ENCODE measurements at regions not wholly inside any gene's neighbourhood (a gene's known extent, or its start where the extent isn't known, plus 50 kb on each side); places are given as distances from the start of the nearest gene placed in this dataset.

GRCh38 chr6:14743474-14744211 is 502.2 kb upstream of the JARID2 start:
- DNase-seq (ENCODE audit: low read depth), result peak; percentile 92

GRCh38 chr6:14744212-14744556 is 501.7 kb upstream of the JARID2 start:
- DNase-seq (ENCODE audit: low read depth), result no peak

- no peak for DNase-seq (ENCODE audit: low read depth)
Measured at GRCh38 chr6:14746139-14746837, 499.6 kb upstream of the JARID2 start.

- DNase-seq (ENCODE audit: low read depth), result peak; percentile 40
Measured at GRCh38 chr6:14747881-14748520, 497.9 kb upstream of the JARID2 start.

GRCh38 chr6:14748679-14749078 is 497.2 kb upstream of the JARID2 start:
- no peak for DNase-seq (ENCODE audit: low read depth)

- DNase-seq (ENCODE audit: low read depth), result no peak
Measured at GRCh38 chr6:14750059-14750661, 495.7 kb upstream of the JARID2 start.

GRCh38 chr6:14751645-14752175 is 494.2 kb upstream of the JARID2 start:
- no peak for DNase-seq (ENCODE audit: low read depth)

- DNase-seq (ENCODE audit: low read depth), result no peak
Measured at GRCh38 chr6:14754751-14755513, 490.9 kb upstream of the JARID2 start.

GRCh38 chr6:14756340-14756739 is 489.5 kb upstream of the JARID2 start:
- no peak for DNase-seq (ENCODE audit: low read depth)

- no peak for DNase-seq (ENCODE audit: low read depth)
Measured at GRCh38 chr6:14757014-14757413, 488.9 kb upstream of the JARID2 start.

GRCh38 chr6:14757418-14757817 is 488.5 kb upstream of the JARID2 start:
- no peak for DNase-seq (ENCODE audit: low read depth)

- DNase-seq (ENCODE audit: low read depth), result no peak
Measured at GRCh38 chr6:14758421-14759081, 487.3 kb upstream of the JARID2 start.

GRCh38 chr6:14759976-14760672 is 485.7 kb upstream of the JARID2 start:
- no peak for DNase-seq (ENCODE audit: low read depth)

GRCh38 chr6:14762077-14762476 is 483.8 kb upstream of the JARID2 start:
- DNase-seq (ENCODE audit: low read depth), result no peak

GRCh38 chr6:14763139-14763538 is 482.7 kb upstream of the JARID2 start:
- DNase-seq (ENCODE audit: low read depth), result no peak

GRCh38 chr6:14763616-14764015 is 482.3 kb upstream of the JARID2 start:
- no peak for DNase-seq (ENCODE audit: low read depth)

- DNase-seq (ENCODE audit: low read depth), result no peak
Measured at GRCh38 chr6:14765106-14765505, 480.8 kb upstream of the JARID2 start.

GRCh38 chr6:14765721-14766390 is 480.0 kb upstream of the JARID2 start:
- no peak for DNase-seq (ENCODE audit: low read depth)

GRCh38 chr6:14766391-14766994 is 479.4 kb upstream of the JARID2 start:
- no peak for DNase-seq (ENCODE audit: low read depth)

All from myocyte (in vitro differentiated cells).